NOMO-1 treated with DMSO at 0.1 percent for 48 hours (cell line): ENCODE measurements at regions not wholly inside any gene's neighbourhood (a gene's known extent, or its start where the extent isn't known, plus 50 kb on each side); places are given as distances from the start of the nearest gene placed in this dataset.
"Not testable (repeated sequence)": the region's sequence is repeated elsewhere in the genome, so short reads cannot be mapped to it uniquely, and the experiment has no call there.

Source experiments
- DNase-seq: peaks from one replicate; lab custom pipeline; 2025; ENCODE audit not compliant: unreplicated experiment; lab: John Stamatoyannopoulos, UW

- no peak for DNase-seq
These were observed 56.0 kb downstream of the EN1 start for GRCh38 chr2:118791483-118791882.

DNA sequence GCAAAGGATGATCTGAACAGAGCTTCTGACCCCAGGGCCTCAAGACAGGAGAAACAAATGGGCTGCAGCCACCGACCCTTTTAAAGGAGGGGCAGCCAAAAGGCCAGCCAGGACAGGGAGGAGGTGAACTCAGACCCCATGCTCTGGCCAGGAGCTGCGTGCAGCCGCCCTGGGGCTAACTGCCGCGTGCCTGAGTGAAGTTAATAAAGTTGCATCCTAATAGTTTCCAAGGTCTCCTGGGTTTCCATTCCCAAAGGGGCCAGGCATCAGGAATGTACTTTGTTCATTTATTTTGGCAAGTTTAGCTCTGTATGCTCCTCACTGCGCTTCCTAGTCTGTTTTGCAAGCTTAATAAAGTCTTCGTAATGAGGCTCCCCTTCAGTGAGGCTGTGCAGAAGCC, 60.7 kb downstream of the EN1 start:
- DNase-seq: no peak

GRCh38 chr2:118784860-118785259, 62.6 kb downstream of the EN1 start:
- DNase-seq: no peak

GRCh38 chr2:118779362-118779761, 68.1 kb downstream of the EN1 start:
- DNase-seq: no peak

DNA sequence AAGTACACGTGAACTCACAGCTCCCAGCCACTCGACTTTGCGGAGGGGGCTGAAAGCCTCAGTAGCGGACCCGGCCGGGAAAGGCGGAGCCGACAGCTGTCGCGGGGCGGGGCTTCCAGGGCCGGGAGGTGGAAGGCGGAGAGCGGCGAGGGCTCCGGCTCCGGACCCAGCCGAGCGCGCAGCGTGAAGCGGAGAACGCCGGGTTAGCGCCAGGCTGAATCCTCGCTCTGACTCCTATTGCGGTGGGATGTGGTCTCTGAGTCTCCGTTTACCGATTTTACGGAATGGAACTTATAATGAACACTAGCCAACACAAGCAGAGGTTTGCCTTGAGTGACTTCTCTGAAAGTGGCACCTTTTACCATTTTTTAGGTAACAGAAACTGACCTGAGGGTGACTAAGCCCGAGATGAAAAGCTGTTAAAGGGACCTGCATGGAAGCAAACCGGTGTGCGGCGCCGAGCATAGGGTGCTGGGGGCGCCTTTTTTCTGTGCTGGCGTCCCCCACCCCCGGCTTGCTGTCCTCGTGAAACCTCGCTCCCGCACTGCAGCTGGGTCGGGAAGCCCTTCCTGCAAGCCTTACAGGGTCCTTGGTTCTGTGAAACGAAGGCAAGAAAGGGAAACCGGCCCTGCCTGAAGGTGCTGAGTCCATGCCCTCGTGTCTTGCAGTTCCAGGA, 72.9 kb downstream of the EN1 start:
- DNase-seq: no peak

- no peak for DNase-seq
These were observed 73.6 kb downstream of the EN1 start for GRCh38 chr2:118773826-118774225.

GRCh38 chr2:118772487-118773200, 74.8 kb downstream of the EN1 start:
- no peak for DNase-seq

- DNase-seq: no peak
These were observed 77.6 kb downstream of the EN1 start for GRCh38 chr2:118769707-118770400.

DNA sequence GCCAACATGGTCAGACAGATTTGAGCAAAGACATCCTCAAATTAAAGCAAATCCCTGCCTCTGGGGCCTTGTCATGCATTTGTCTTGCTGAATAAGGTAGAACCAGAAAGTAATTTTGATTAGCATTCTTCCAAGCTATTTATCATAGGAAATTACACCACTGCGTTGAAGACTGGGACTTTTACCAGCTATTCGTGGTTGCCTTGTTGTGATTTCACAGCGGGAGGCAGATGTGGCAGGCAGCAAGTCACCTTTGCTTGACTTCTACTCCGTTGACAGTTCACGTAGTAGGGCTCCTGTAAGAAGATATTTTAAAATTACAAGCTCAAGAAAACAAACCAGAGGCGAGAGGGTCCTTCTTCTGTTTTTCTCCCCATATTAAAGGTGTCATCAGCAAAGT, 80.6 kb downstream of the EN1 start:
- no peak for DNase-seq

DNA sequence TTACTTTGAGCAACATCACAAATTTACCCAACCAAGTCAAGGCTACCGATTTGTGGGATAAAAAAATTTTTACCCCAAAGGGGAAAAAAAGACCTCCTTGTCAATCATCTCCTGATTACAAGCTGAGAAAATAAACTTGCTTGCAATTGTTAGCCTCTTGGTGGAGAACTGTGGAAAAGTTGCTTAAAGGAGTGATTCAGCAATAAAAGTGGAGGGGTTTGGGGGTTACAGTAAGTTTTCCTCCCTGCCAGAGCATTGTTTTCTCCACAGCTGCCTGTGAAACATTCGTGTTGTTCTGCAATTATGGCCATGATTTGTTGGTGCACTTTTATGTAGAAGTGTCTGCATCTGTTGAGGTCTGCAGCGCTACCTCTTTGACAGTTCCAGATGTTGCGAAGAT, 82.6 kb downstream of the EN1 start:
- no peak for DNase-seq

- DNase-seq: no peak
These were observed 83.7 kb downstream of the EN1 start for GRCh38 chr2:118763797-118764196.

- DNase-seq: no peak
These were observed 85.2 kb downstream of the EN1 start for GRCh38 chr2:118762290-118762689.

GRCh38 chr2:118761771-118762170, 85.7 kb downstream of the EN1 start:
- DNase-seq: no peak

DNA sequence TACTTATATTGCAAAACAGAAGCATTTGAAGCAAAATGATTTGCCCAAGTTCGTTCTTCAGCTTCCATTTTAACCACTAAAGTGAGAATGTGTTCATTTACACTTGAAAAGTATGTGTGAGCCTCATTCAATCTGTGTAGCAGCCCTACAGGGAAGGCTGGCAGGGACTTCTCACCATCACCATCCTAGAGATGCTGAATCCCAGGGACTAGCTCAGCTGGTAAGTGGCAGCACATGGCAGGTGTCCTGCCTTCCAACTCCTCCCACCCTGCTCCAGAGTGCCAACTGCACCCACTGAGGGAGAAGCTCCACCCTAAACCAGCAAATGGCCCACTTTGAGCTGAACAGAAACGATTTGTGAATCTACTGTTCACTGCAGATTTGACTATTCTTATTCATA, 91.5 kb downstream of the EN1 start:
- no peak for DNase-seq

- no peak for DNase-seq
These were observed 92.1 kb downstream of the EN1 start for GRCh38 chr2:118755384-118755783.

- no peak for DNase-seq
These were observed 94.6 kb downstream of the EN1 start for GRCh38 chr2:118752762-118753429.

- DNase-seq: no peak
These were observed 96.4 kb downstream of the EN1 start for GRCh38 chr2:118750959-118751565.

GRCh38 chr2:118748245-118748885, 99.1 kb downstream of the EN1 start:
- no peak for DNase-seq

DNA sequence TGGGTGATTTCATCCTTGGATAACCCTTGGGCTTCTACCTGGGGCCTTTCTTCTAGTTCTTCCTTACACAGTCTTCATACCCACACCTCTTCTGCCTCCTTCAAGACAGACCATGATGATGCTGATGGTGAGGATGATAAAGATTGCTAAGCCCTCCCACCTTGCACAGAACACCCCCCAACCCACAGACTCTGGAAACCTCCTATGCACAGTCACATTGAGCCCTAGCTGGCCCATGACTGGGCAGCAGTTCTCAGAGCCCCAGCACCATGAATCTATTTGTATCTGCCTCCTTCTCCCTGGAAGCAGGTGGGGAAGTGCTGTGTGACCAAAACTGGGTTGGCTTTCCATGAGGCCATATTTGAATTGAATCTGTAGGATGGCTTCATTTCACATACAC, 99.8 kb downstream of the EN1 start:
- DNase-seq: no peak

DNA sequence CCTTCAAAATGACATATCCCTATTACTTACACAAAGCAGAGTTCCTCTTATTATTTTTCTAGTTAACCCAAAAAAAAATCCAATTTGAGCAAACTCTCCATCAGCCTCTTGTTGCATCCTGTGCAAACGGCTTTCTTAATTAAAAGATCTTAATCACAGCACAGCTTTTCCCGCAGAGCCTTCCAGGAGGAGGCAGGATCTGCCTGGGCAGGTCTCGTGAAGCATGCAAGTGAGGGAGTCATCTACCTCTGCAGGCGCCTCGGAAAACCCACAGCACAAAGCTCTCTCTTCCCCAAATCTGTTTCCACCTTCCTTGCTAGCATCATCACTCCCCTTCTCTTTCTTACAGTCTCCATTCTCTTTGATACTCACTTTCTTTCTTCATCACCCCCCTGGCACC, 100.4 kb downstream of the EN1 start:
- no peak for DNase-seq

- not testable (repeated sequence) for DNase-seq
These were observed 102.7 kb downstream of the EN1 start for GRCh38 chr2:118744682-118745181.
